Spleen (tissue), 11 donors: ENCODE measurements at regions not wholly inside any gene's neighbourhood (a gene's known extent, or its start where the extent isn't known, plus 50 kb on each side); places are given as distances from the start of the nearest gene placed in this dataset.
A peak's percentile ranks its signal among the peaks of the same experiment; 100 is the strongest.
"Not testable (repeated sequence)": the region's sequence is repeated elsewhere in the genome, so short reads cannot be mapped to it uniquely, and the experiment has no call there.

Experiments
- DNase-seq: peaks from one replicate; pipeline ENCODE4 v3.0.0-alpha.2; 2020
- H3K27ac ChIP-seq, 8 donors: fragments of 200-600 bp; sonication (generic) in 7 of 8; 1 replicate in 4 of 8; 2 replicates in 4 of 8; pipeline versions ENCODE4 v1.5.0 to v1.8.0; 2016 to 2021; ENCODE audit warnings: inconsistent platforms in 4 of 8, mild to moderate bottlenecking in 4 of 8, moderate library complexity in 1 of 8
- H3K27me3 ChIP-seq, 7 donors: fragments of 200-600 bp; sonication (generic) in 6 of 7; replicated peaks in 1 of 7; 1 replicate in 4 of 7; 2 replicates in 3 of 7; pipeline versions ENCODE4 v1.5.0 to v1.8.0; 2016 to 2021; ENCODE audit warnings: inconsistent platforms in 3 of 7, mild to moderate bottlenecking in 1 of 7
- H3K36me3 ChIP-seq, 6 donors: fragments of 200-600 bp; sonication (generic) in 5 of 6; 1 replicate in 4 of 6; 2 replicates in 2 of 6; pipeline versions ENCODE4 v1.5.0 to v1.8.0; 2016 to 2021; ENCODE audit warnings: inconsistent platforms in 2 of 6
- H3K4me1 ChIP-seq, 6 donors: fragments of 200-600 bp; sonication (generic) in 5 of 6; 1 replicate in 3 of 6; 2 replicates in 3 of 6; pipeline versions ENCODE4 v1.5.0 to v1.8.0; 2016 to 2021; ENCODE audit warnings: inconsistent platforms in 3 of 6
- H3K4me3 ChIP-seq, 8 donors: fragments of 200-600 bp; sonication (generic) in 7 of 8; 1 replicate in 4 of 8; 2 replicates in 4 of 8; pipeline versions ENCODE4 v1.5.0 to v1.8.0; 2016 to 2021; ENCODE audit warnings: inconsistent platforms in 4 of 8, mild to moderate bottlenecking in 4 of 8, moderate library complexity in 2 of 8
- H3K9me3 ChIP-seq, 8 donors: fragments of 200-600 bp; sonication (generic) in 7 of 8; 1 replicate in 4 of 8; 2 replicates in 4 of 8; pipeline versions ENCODE4 v1.5.0 to v1.8.0; 2016 to 2021; ENCODE audit warnings: inconsistent platforms in 4 of 8
- CTCF ChIP-seq, 11 experiments: fragments of 200-600 bp in 7 of 11; fragments of 450-650 bp in 4 of 11; sonication (generic) in 4 of 11; IDR thresholded peaks in 8 of 11; conservative IDR thresholded peaks in 3 of 11; 1 replicate in 7 of 11; 2 replicates in 4 of 11; pipeline versions ENCODE4 v1.4.0 to v1.8.0; 2016 to 2021; ENCODE audit warnings: antibody characterized with exemption in 11 of 11, inconsistent platforms in 4 of 11, mild to moderate bottlenecking in 1 of 11
- POLR2A ChIP-seq, 3 donors: fragments of 450-650 bp; IDR thresholded peaks; one replicate each; pipeline ENCODE4 v1.5.1; 2017; ENCODE audit warnings: antibody characterized with exemption in 3 of 3, mild to moderate bottlenecking in 1 of 3
- POLR2AphosphoS5 ChIP-seq, 3 donors: sonication (generic); formaldehyde crosslinking; IDR thresholded peaks; one replicate each; pipeline ENCODE4 v1.5.1; 2017; ENCODE audit warnings: antibody characterized with exemption in 3 of 3
- whole genome bisulfite sequencing, 5 donors: extraction: QIAGEN DNeasy Blood & Tissue Kit in 3 of 5; methylation state at CpG; one replicate each; pipeline versions ENCODE4 v1.1.5 to v1.1.7; 2013 to 2018; 5-methylcytosine and 5-hydroxymethylcytosine counted together
- intact Hi-C: fragments of 100-400 bp; cut with DNase I; formaldehyde crosslinking; loops from one replicate; pipeline ENCODE4 v1.15.0; 2023; ENCODE audit warnings: low total_unique reads
- donor health status: healthy with polysubstance abuse.
- donor health status: DM: no; HTN: no; CAD: no; lungs with moderate emphysema.
- donor health status: DM: no; HTN: no; CAD: no.
- donor health status: Bipolar disorder and iron deficiency.
- donor health status: healthy.
- donor health status: DM: no; HTN: no; CAD: no.
- donor health status: DM: yes; HTN: yes; CAD: no.

- Histone ChIP-seq H3K36me3 (no peaks in the 10 kb centered on the region), H3K9me3 (no peaks in the 10 kb centered on the region), H3K27ac (no peak overlapping the region), H3K4me3 (no peak overlapping the region), H3K27me3 (no peaks in the 10 kb centered on the region), H3K4me1 (no peaks in the 10 kb centered on the region)
- WGBS, 5 donors = 77 to 90% (median 87%) methylated on average over 1 of the region's 1 CpG
- DNase-seq = no peak
- TF ChIP-seq CTCF (IDR thresholded peaks at IDR 0.05 in 8 of 11, conservative IDR thresholded peaks at IDR 0.05 in 3 of 11) (peak in 6 of 11 experiments; percentile 21 to 57 (median 40)), POLR2A (IDR thresholded peaks at IDR 0.05) (no peak)
- intact Hi-C loops = no loop called here
These were observed 1496.5 kb downstream of the FAM181B start for GRCh38 chr11:81237139-81237538.

- WGBS, 5 donors = 92 to 97% (median 96%) methylated on average over 13 of the region's 13 CpGs
- intact Hi-C loops, H3K4me1 ChIP-seq, H3K36me3 ChIP-seq, H3K4me3 ChIP-seq, H3K27ac ChIP-seq, DNase-seq, H3K27me3 ChIP-seq: not testable (repeated sequence)
- peaks cover 0 to 18% (median 6%) of the 10 kb centered on the region in 8 donors for H3K9me3 ChIP-seq
These were observed 1506.3 kb downstream of the FAM181B start for GRCh38 chr11:81227409-81227808.

- DNase-seq = no peak
- WGBS, 5 donors = 70 to 90% (median 81%) methylated on average over 3 of the region's 3 CpGs
- no peaks in the 10 kb centered on the region for H3K36me3 ChIP-seq
- no peaks in the 10 kb centered on the region for H3K4me1 ChIP-seq
- intact Hi-C loops = no loop called here
- no peak overlapping the region for H3K27ac ChIP-seq
- no peak for TF ChIP-seq CTCF (IDR thresholded peaks at IDR 0.05 in 8 of 11, conservative IDR thresholded peaks at IDR 0.05 in 3 of 11)
- TF ChIP-seq POLR2A (IDR thresholded peaks at IDR 0.05) = no peak
- no peak for TF ChIP-seq POLR2AphosphoS5 (IDR thresholded peaks at IDR 0.05)
- peaks cover 0 to 18% (median 6%) of the 10 kb centered on the region in 8 donors for H3K9me3 ChIP-seq
- H3K4me3 ChIP-seq = no peak overlapping the region
- H3K27me3 ChIP-seq = no peaks in the 10 kb centered on the region
These were observed 1509.3 kb downstream of the FAM181B start for GRCh38 chr11:81224396-81224795.

- no peak overlapping the region for H3K4me3 ChIP-seq
- TF ChIP-seq CTCF (IDR thresholded peaks at IDR 0.05 in 8 of 11, conservative IDR thresholded peaks at IDR 0.05 in 3 of 11) (no peak), POLR2A (IDR thresholded peaks at IDR 0.05) (no peak), POLR2AphosphoS5 (IDR thresholded peaks at IDR 0.05) (no peak)
- no peak overlapping the region for H3K27ac ChIP-seq
- H3K4me1 ChIP-seq = no peaks in the 10 kb centered on the region
- H3K27me3 ChIP-seq = no peaks in the 10 kb centered on the region
- WGBS, 5 donors = 77 to 93% (median 86%) methylated on average over 3 of the region's 3 CpGs
- DNase-seq = no peak
- H3K9me3 ChIP-seq = peaks cover 0 to 18% (median 6%) of the 10 kb centered on the region in 8 donors
- H3K36me3 ChIP-seq = no peaks in the 10 kb centered on the region
- intact Hi-C loops = no loop called here
These were observed 1511.2 kb downstream of the FAM181B start for GRCh38 chr11:81222491-81222890.
